BLaER1 treated with 17β-estradiol and CSF1 and Interleukin-3, amounts not matched to agents 10 nM and 100 nM (cell line): ENCODE measurements at regions not wholly inside any gene's neighbourhood (a gene's known extent, or its start where the extent isn't known, plus 50 kb on each side); places are given as distances from the start of the nearest gene placed in this dataset.

Experiments used
- H3K27ac ChIP-seq, 11 experiments: shearing (Covaris generic); formaldehyde crosslinking; 2 replicates each; pipeline ENCODE4 v1.8.1; 2022
- H3K27me3 ChIP-seq, 11 experiments: shearing (Covaris generic); formaldehyde crosslinking; 2 replicates each; pipeline ENCODE4 v1.8.1; 2022
- H3K36me3 ChIP-seq, 11 experiments: shearing (Covaris generic); formaldehyde crosslinking; 2 replicates each; pipeline ENCODE4 v1.8.1; 2022
- H3K4me1 ChIP-seq, 10 experiments: shearing (Covaris generic); formaldehyde crosslinking; 2 replicates each; pipeline ENCODE4 v1.8.1; 2022
- H3K4me2 ChIP-seq, 11 experiments: shearing (Covaris generic); formaldehyde crosslinking; 2 replicates each; pipeline ENCODE4 v1.8.1; 2022
- H3K4me3 ChIP-seq, 10 experiments: shearing (Covaris generic); formaldehyde crosslinking; 2 replicates each; pipeline ENCODE4 v1.8.1; 2022
- H3K9ac ChIP-seq, 11 experiments: shearing (Covaris generic); formaldehyde crosslinking; 2 replicates each; pipeline ENCODE4 v1.8.1; 2022
- H3K9me3 ChIP-seq, 11 experiments: shearing (Covaris generic); formaldehyde crosslinking; replicated peaks in 1 of 11; 2 replicates each; pipeline ENCODE4 v1.8.1; 2022
- H4K20me1 ChIP-seq, 11 experiments: shearing (Covaris generic); formaldehyde crosslinking; 2 replicates each; pipeline ENCODE4 v1.8.1; 2022
- Cebpa-rat ChIP-seq, 11 experiments: shearing (Covaris generic); IDR thresholded peaks; 2 replicates each; pipeline ENCODE4 v1.8.1; 2022

DNA sequence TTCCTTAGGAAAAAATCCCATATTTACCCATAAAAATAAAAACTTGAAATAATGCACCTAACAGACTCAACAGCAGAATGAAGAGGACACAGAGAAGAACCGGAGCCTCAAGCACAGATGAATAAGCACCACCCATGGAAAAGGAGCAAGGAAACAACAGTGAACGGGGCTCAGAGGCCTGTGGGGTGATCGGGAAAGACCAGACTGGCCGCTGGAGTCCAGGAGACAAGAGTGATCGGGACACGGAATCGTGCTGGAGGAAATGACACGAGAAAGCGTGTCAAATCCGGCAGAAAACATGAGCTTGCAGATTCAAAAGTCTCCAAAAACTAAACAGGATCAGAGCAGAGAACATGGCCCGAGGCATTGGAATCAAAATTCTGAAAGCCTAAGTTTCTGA, 448.0 kb upstream of the SALL3 start:
- H3K4me3 ChIP-seq = no peak overlapping the region
- TF ChIP-seq Cebpa-rat (IDR thresholded peaks at IDR 0.05) = no peak
- H4K20me1 ChIP-seq = no peaks in the 10 kb centered on the region
- peaks cover 15 to 19% (median 17%) of the 10 kb centered on the region in 10 experiments for H3K4me1 ChIP-seq
- H3K4me2 ChIP-seq = 0 out of 22 replicates have a peak overlapping the region, but pooled peaks of 1 of the 11 experiments have one; percentile 14
- H3K36me3 ChIP-seq = no peaks in the 10 kb centered on the region
- no peaks in the 10 kb centered on the region for H3K9me3 ChIP-seq
- no peak overlapping the region for H3K27ac ChIP-seq
- H3K9ac ChIP-seq = no peak overlapping the region
- H3K27me3 ChIP-seq = no peaks in the 10 kb centered on the region

DNA sequence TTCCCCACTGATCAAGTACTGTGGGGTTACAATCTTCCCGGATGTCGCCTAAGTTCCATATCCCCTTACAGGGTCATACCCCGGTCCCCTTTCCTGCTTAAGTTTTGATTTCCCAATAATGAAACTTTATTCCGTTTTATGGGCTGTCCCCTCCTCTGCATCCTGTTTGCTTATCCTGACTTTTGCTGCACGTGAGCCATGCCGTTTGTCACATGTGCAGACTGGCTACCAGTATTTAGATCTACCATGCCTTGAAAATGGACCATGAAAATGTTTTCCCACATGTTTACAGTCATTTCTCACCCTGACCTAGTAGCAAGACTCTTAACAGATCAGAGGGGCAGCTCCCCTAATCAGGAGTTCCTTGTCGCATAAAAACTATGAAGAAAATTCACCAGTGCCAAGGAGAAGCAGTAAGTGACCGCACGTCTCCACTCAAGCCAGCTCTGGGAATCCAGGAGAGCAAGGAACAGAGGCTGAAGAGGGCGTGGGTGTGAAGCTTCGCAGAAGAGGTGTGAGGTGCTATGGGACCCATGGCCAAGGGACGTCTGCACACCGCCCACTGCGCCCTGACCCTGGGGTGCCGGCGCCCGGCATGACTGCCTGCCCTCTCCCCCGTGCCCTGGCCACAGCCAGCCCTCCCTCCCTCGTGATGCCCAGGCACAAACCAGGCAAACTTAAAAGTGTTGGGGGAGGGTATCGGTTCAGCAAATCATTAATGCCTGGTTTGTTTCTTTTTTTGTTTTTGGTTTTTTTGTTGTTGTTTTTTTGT, 440.8 kb upstream of the SALL3 start:
- peaks cover 58 to 70% (median 67%) of the 10 kb centered on the region in 10 experiments for H3K4me1 ChIP-seq
- peak overlapping the region; percentile 60 to 82 (median 76) for H3K4me2 ChIP-seq
- peak overlapping the region in 10 of 11 experiments; percentile 37 to 94 (median 81); a peak in 19 of 22 replicates for H3K27ac ChIP-seq
- peak overlapping the region in 1 of 10 experiments; percentile 26; a peak in 1 of 20 replicates for H3K4me3 ChIP-seq
- H3K36me3 ChIP-seq = no peaks in the 10 kb centered on the region
- no peak for TF ChIP-seq Cebpa-rat (IDR thresholded peaks at IDR 0.05)
- peaks cover 0 to 7% (median 0%) of the 10 kb centered on the region in 11 experiments; a peak in 3 of 22 replicates for H3K9me3 ChIP-seq
- H3K27me3 ChIP-seq = no peaks in the 10 kb centered on the region
- peak overlapping the region in 9 of 11 experiments; percentile 24 to 77 (median 55); a peak in 14 of 22 replicates for H3K9ac ChIP-seq
- no peaks in the 10 kb centered on the region for H4K20me1 ChIP-seq

DNA sequence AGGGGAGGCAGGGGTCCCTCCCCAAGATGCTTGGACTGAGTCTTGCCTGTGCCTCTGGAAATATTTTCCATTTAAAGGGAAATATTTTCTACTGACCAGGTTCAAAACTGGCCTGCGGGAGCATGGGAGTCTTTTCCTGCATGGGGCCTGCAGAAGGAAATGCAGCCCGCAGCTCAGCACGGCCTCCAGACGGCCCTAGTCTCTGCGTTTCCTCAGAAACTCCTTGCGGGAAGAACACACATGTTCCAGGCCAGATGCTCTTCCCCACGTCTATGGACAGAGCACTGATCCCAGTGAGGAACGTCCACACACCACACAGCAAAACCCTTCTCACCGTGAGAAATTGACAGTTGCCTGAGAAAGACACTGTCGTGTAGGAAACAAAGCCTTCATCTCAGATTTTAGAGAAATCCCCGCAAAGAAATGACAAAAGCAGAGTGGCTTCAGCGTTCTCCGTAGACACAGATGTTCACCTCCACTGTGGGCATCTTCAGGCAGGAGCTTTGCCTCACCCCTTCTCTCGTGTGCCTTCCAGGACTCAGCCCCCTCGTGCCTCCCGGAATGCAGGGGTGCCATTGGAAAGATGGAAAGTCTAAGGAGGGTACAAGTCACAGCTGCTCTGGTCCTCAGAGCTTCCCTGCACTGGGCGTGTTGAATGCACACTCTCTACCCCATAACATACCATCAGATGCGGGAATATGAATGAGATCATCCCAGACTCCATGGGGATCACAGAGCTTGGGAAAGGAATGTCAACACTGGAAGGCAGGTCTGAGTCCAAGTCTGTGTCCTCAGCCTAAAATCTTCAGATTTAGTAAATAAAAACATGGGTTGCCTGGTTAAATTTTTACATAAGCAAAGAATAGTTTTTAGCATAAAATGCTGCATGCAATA, 438.7 kb upstream of the SALL3 start:
- Histone ChIP-seq H3K4me3 (no peak overlapping the region), H3K9me3 (peaks cover 0 to 7% (median 0%) of the 10 kb centered on the region in 11 experiments; a peak in 3 of 22 replicates), H3K4me1 (peaks cover 46 to 58% (median 55%) of the 10 kb centered on the region in 10 experiments), H3K36me3 (no peaks in the 10 kb centered on the region), H3K27ac (peak overlapping the region in 9 of 11 experiments; percentile 66 to 94 (median 81); a peak in 18 of 22 replicates), H3K4me2 (peak overlapping the region; percentile 60 to 82 (median 76)), H4K20me1 (no peaks in the 10 kb centered on the region), H3K27me3 (no peaks in the 10 kb centered on the region), H3K9ac (peak overlapping the region in 5 of 11 experiments; percentile 31 to 77 (median 68); a peak in 7 of 22 replicates)
- TF ChIP-seq Cebpa-rat (IDR thresholded peaks at IDR 0.05) = no peak

GRCh38 chr18:78542204-78542603, 437.4 kb upstream of the SALL3 start:
- H3K4me1 ChIP-seq = peaks cover 42 to 53% (median 50%) of the 10 kb centered on the region in 10 experiments
- no peaks in the 10 kb centered on the region for H3K27me3 ChIP-seq
- TF ChIP-seq Cebpa-rat (IDR thresholded peaks at IDR 0.05) = no peak
- H3K4me2 ChIP-seq = peak overlapping the region in 10 of 11 experiments; percentile 1 to 82 (median 77); a peak in 20 of 22 replicates
- H3K4me3 ChIP-seq = no peak overlapping the region
- H3K36me3 ChIP-seq = no peaks in the 10 kb centered on the region
- H3K9me3 ChIP-seq = peaks cover 0 to 7% (median 0%) of the 10 kb centered on the region in 11 experiments; a peak in 3 of 22 replicates
- peak overlapping the region in 4 of 11 experiments; percentile 5 to 34 (median 12); a peak in 4 of 22 replicates for H3K9ac ChIP-seq
- H3K27ac ChIP-seq = peak overlapping the region in 10 of 11 experiments; percentile 39 to 94 (median 80); a peak in 19 of 22 replicates
- no peaks in the 10 kb centered on the region for H4K20me1 ChIP-seq

GRCh38 chr18:78543201-78543725, 436.4 kb upstream of the SALL3 start:
- Histone ChIP-seq H3K27ac (peak overlapping the region in 6 of 11 experiments; percentile 17 to 94 (median 70); a peak in 8 of 22 replicates), H4K20me1 (no peaks in the 10 kb centered on the region), H3K27me3 (no peaks in the 10 kb centered on the region), H3K4me3 (no peak overlapping the region), H3K36me3 (no peaks in the 10 kb centered on the region), H3K9me3 (peaks cover 0 to 6% (median 0%) of the 10 kb centered on the region in 11 experiments; a peak in 4 of 22 replicates), H3K4me2 (peak overlapping the region in 9 of 11 experiments; percentile 65 to 82 (median 78); a peak in 18 of 22 replicates), H3K9ac (no peak overlapping the region), H3K4me1 (peaks cover 42 to 52% (median 50%) of the 10 kb centered on the region in 10 experiments)
- TF ChIP-seq Cebpa-rat (IDR thresholded peaks at IDR 0.05) = no peak

DNA sequence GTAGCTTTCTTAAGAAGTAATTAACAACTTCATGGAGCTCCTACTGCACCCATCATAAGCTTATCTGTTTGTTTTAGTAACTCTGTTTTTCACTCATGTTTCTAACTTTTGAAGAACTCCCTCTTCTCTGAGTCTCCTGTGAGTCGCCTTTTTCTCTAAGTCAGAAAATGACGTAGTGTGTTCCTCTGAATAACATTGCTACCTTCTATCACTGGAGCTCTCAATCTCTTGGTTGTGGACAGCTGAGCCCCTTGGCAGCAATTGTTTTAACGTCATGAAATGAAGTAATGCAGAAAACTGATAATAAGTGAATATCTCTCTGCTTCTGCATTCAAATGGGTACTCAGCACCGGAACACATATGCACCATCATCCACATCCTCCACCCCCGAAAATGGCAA, 433.3 kb upstream of the SALL3 start:
- no peak overlapping the region for H3K27ac ChIP-seq
- H3K4me2 ChIP-seq = no peak overlapping the region
- no peaks in the 10 kb centered on the region for H3K27me3 ChIP-seq
- H3K4me1 ChIP-seq = peaks cover 17 to 22% (median 21%) of the 10 kb centered on the region in 10 experiments; a peak in 19 of 20 replicates
- H4K20me1 ChIP-seq = no peaks in the 10 kb centered on the region
- H3K4me3 ChIP-seq = no peak overlapping the region
- TF ChIP-seq Cebpa-rat (IDR thresholded peaks at IDR 0.05) = no peak
- H3K9me3 ChIP-seq = peaks cover 0 to 4% (median 0%) of the 10 kb centered on the region in 11 experiments; a peak in 2 of 22 replicates
- no peak overlapping the region for H3K9ac ChIP-seq
- H3K36me3 ChIP-seq = no peaks in the 10 kb centered on the region

- Histone ChIP-seq H3K4me1 (peaks cover 2 to 7% (median 6%) of the 10 kb centered on the region in 10 experiments; a peak in 18 of 20 replicates), H3K27me3 (no peaks in the 10 kb centered on the region), H3K4me3 (no peak overlapping the region), H3K9me3 (peaks cover 0 to 4% (median 0%) of the 10 kb centered on the region in 11 experiments; a peak in 2 of 22 replicates), H3K36me3 (no peaks in the 10 kb centered on the region), H4K20me1 (no peaks in the 10 kb centered on the region), H3K4me2 (no peak overlapping the region), H3K9ac (no peak overlapping the region), H3K27ac (no peak overlapping the region)
- TF ChIP-seq Cebpa-rat (IDR thresholded peaks at IDR 0.05) = no peak
Measured at GRCh38 chr18:78547817-78548216, 431.8 kb upstream of the SALL3 start.

DNA sequence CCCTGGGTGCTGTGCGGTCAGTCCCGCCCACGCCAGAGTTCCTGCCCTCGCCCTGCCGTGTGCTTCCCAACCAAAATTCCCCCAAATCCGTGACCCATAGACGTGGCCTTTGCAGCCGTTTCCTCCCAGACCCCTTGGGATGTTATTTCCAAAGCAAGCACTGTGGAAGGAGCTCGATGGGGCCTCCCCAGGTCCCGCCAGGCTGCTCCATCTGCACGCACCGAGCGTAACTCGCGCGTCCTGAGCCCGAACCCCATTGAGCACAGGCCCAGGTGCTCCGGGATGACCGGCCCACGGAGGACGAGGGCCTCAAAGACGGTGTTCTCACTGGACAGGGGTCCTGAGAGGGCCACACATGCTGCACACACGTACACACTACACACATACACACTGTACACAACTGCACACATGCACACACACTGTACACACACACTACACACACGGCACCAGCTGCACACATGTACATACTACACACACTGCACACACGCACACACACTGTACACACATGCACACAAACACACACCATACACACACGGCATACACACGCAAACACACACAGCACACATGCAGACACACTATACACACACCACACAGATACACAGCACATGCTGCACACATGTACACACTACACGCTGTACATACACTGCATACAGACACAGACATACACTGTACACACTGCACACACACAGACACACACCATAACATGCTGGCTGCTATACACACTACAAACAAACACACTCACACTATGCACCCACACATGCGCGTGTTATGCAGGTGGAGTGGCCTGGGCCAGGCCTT, 431.2 kb upstream of the SALL3 start:
- no peaks in the 10 kb centered on the region for H3K36me3 ChIP-seq
- no peak for TF ChIP-seq Cebpa-rat (IDR thresholded peaks at IDR 0.05)
- no peak overlapping the region for H3K4me2 ChIP-seq
- H4K20me1 ChIP-seq = no peaks in the 10 kb centered on the region
- H3K27me3 ChIP-seq = no peaks in the 10 kb centered on the region
- no peak overlapping the region for H3K27ac ChIP-seq
- H3K9me3 ChIP-seq = peaks cover 0 to 4% (median 0%) of the 10 kb centered on the region in 11 experiments; a peak in 3 of 22 replicates
- no peak overlapping the region for H3K4me3 ChIP-seq
- peaks cover 0 to under 1% (median 0%) of the 10 kb centered on the region in 10 experiments; a peak in 3 of 20 replicates for H3K4me1 ChIP-seq
- H3K9ac ChIP-seq = no peak overlapping the region
